Skin epidermis (tissue), 12 donors: ENCODE measurements at regions not wholly inside any gene's neighbourhood (a gene's known extent, or its start where the extent isn't known, plus 50 kb on each side); places are given as distances from the start of the nearest gene placed in this dataset.
A peak's percentile ranks its signal among the peaks of the same experiment; 100 is the strongest.

ENCODE experiments used
- H3K27ac ChIP-seq, 21 experiments: fragments of 200-600 bp; sonication (generic) in 11 of 21; one replicate each; pipeline ENCODE4 v1.5.0; 2020; ENCODE audit warnings: mild to moderate bottlenecking in 3 of 21, inconsistent platforms in 2 of 21, moderate library complexity in 2 of 21
- H3K4me3 ChIP-seq, 7 experiments: fragments of 200-600 bp; sonication (generic) in 2 of 7; one replicate each; pipeline ENCODE4 v1.5.0; 2020; ENCODE audit warnings: inconsistent platforms in 2 of 7, mild to moderate bottlenecking in 2 of 7, moderate library complexity in 1 of 7

DNA sequence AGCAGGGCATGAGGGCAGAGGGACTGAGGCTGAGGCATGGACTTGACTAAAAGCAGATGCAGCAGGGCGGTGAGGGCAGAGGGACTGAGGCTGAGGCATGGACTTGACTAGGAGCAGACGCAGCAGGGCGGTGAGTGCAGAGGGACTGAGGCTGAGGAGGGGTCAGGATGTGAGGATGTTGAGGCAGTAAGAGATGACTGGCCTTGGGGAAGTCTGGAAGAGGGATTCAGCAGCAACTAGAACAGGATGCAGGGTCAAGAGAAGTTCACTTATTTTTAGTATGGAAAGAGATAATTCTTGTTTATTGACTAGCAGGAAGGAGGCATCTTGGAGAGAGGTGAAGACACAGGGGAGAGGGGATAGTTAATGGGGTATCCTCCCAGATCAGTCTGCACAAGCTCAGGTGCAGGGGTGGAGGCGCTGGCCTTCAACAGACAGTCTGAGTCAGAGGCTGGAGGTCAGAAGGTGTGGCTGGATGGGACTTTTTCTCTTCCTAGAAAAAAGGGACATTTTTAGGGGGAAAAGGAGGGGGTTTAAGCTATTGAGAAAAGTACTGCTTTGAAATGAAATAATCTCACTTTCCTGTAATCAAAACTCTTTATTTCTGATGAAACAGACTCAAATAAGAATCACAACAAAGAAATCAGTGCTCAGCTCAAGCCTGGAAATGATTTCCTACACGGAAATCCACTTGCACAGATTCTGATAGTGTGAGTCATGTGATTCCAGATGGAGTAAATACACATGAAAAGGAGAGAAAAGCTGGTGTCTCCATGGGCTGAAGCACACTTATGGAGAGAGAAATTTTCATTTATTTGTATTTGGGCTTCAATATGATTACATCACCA lies 130.9 kb downstream of the PALM2AKAP2 start:
- Histone ChIP-seq H3K27ac (peak overlapping the region in 12 of 21 experiments; percentile 15 to 82 (median 70)), H3K4me3 (no peak overlapping the region)

DNA sequence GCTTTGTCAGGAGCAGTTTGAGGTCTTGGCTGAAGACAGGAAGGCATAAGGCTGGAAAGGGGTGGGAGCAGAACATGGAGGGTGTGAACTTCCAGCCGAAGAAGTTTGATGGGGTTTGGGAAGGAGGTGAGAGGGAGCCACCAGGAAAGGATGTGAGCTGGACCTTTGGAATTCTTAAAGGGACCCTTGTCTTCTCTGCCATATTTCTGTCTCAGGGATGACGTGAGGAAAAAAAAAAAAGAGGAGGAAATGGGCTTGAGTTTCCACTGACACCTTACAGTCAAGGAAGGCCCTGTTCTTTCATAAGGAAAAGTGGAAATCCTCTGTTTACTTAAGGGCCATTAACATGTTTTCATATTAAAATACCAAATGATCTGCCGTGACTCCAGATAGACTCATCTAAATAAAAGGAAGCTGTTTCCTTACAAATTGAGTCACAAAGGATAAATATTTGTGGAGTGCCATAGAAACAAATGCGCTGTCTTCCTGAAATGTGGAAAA lies 132.1 kb downstream of the PALM2AKAP2 start:
- Histone ChIP-seq H3K4me3 (no peak overlapping the region), H3K27ac (peak overlapping the region in 10 of 21 experiments; percentile 10 to 82 (median 77))

DNA sequence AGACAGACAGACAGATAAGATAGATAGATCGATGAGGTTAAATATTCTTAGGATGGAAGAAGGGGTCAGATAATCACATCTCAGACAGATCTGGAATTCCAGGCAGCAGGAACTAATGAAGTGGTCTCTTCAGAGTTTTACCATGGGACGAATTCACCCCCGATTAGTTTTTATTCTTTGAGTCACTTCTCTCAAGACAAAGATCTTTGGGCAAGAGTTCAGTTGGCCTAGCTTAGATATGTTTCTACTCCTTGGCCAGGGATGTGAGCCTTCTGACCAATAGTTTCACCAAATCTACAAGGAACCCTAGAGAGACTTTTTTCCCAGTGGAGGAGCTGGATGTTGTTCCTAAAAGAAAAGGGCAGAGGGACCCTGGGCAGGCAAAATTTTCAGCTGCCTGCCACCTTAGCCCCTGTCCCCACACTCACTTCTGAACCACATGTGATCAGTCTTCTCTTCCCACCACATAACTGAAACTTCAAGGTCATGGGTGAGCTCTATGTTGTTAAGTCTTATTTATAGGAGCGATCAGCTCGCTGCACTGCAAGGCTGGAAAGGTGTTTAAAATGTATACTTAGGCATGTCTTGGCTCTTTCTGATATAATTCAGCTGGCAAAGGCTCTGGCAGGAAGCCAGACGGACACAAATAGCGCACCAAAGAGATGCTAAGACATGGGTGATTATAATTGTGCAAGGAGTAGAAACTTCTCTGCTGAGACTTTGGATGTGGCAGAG lies 132.9 kb downstream of the PALM2AKAP2 start:
- Histone ChIP-seq H3K27ac (peak overlapping the region in 15 of 21 experiments; percentile 6 to 82 (median 72)), H3K4me3 (no peak overlapping the region)

DNA sequence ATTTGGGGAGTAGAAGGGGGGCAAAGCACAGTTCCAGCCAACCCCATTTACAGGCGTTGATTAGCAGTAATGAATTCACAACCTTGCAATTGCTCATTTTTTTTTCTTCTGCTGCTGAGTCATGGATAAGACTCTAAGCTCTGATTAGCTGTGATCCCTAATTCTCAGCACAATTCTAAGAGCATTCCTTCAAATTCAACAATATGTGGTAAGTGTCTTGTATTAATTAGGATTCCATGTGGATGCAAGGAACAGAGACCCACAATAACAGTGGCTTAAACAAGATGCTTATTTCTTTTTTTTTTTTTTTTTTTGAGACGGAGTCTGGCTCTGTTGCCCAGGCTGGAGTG lies 133.4 kb downstream of the PALM2AKAP2 start:
- H3K27ac ChIP-seq: peak overlapping the region in 12 of 21 experiments; percentile 32 to 82 (median 74)
- H3K4me3 ChIP-seq: no peak overlapping the region

DNA sequence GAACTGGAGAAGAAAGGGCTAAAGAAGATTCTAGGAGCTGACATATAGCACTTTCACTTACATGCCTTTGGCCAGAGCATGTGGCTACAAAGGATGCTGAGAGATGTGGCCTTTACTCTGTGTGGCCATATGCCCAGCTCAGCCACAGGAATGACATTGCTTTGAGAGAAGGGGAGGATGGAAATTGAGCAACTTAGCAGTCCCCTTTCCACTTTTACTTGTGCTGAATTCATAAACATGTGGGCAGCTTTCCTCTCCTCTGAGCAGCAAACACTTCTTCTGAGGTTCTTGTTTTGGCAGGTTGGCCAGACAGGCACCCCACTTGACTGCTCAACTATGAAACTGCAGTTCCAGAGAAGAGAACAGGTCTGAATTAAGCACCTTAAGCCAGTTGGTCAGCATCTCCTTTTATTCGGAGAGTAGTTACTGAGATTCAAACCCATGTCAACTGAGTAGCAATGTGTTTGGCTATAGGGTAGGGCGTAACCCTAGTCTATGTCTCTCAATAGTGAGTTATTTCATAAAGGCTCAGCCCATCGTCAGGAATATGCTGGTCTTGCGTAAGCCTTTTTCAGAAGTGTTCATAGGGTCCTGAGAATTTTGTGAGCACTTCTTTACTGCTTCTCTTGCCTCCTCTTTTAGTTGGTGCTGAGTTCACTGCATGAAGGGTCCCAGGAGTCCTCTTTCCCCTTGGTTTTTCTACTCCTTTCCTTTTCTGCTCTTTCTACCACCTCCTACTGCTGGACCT lies 134.5 kb downstream of the PALM2AKAP2 start:
- Histone ChIP-seq H3K4me3 (no peak overlapping the region), H3K27ac (peak overlapping the region in 5 of 21 experiments; percentile 8 to 61 (median 33))

DNA sequence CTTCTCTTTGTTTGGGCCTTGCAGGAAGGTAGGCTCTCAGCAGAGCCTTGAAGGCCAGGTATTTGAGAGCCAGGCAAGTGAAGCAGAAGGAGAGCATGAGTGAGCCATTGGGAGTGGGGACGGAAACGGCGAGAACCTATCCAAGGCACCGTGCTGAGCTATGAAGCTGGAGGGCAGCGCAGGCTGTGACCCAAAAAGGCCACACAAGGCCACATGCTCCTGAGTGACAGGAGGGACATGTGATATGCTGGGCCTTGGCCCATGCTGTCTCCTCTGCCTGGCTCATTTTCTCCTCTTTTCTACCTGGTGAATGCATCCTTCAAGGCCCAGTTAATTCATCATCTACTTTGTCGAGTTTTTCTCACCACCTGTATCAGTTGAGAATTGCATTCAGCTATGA lies 136.3 kb downstream of the PALM2AKAP2 start:
- H3K27ac ChIP-seq: no peak overlapping the region
- H3K4me3 ChIP-seq: no peak overlapping the region

DNA sequence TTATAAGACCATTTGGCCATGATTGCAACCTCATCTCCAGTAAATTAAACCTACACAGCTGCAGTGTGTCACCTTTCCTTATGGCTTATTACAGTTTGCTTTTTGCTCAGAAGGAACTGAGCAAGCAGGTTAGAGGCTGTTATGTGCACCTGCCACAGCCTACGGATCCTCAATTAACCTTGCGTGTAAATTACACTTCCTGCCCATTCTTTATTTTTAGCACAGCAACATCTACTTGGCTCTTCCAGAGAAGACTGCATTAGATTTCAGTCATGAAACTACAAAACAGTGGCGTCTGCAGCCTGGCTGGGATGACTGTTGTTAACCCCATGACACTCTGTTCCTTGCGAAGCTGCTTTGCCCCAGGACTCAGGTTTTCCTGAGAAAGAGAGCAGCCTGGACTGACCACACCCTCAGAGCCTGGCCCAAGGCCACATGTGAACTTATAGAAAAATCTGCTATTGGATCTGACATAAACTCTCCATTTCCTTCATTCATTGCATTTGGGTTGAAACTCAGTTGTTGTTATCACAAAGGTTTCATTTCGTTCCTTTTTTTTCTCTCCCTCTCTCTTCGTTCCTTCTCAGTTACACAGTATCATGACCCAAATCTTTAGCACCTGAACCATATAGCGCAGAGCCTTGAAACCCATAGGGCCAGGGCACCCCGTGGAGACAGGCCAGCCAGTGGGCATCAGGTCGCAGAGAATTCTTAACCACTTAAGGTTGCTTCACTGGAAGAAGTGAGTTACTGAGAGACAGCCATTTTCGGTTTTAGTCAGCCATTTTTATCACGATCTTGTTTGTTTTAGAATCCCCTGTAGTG lies 138.6 kb downstream of the PALM2AKAP2 start:
- Histone ChIP-seq H3K4me3 (no peak overlapping the region), H3K27ac (peak overlapping the region in 5 of 21 experiments; percentile 29 to 75 (median 65))

DNA sequence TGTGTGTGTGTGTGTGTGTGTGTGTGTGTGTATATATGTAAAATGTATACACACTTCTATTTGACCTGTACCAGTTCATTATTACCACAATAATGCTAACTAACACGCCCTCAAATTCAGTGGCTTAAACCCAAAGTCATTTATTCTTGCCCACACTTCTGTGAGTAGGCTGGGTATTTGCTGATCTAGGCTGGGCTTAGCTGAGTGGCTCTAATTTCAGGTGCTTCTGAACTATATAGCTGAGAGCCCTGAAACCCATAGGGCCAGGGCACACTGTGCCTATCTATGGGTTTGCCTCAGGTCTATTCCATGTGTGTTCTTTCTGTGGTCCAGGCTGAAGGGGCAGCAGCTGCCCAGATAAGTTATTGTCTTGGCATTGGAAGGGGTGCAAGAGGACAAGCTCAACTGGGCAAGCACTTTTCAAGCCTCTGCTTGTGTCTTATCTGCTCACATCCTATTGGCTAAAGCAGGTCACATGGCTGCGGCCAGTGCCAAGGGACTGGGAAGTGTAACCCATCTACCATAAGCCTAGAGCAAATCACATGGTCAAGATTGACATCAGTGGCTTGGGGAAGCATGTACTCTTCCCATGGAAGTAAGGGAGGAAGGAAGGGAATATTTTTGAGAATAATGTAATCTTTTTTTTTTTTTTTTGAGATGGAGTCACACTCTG lies 139.9 kb downstream of the PALM2AKAP2 start:
- H3K4me3 ChIP-seq: no peak overlapping the region

DNA sequence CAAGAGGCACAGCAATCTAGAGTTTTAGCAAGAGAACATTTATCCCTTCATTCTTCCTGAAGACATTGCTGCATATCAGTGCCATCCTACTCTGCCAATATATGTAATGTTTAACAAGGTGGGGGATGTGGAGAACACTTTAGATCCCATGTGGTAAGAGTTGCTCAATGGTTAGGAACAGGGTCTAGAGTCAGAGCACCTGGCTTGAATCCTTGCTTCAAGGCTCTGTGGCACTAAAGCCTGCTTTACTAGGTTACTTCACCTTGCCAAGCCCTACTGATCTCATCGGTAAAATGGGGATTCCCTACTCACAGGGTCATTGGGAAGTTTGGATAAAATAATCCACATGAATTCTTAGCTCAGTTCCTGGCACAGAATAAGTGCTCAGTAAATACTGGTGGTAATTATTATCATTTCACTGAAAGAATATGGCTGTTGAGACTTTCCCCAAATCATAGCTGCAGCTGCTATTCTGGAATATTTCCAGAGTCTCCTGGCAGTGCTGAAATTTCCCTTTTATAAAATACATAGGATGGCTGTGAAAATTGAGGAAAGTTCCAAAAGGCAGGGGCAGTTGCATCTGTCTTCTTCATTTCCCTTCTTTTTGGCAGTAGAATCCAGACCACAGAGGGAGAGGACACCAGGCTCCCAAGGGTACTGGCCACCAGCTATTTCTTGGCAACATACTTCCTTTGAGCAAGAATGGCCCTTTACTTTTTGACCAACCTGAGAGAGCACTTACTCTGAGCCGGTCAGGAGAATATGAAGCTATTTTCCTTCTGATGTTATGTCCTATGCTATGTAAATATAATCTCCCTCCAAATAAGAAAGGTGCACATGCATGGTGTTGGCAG lies 142.8 kb downstream of the PALM2AKAP2 start:
- Histone ChIP-seq H3K27ac (peak overlapping the region in 3 of 21 experiments; percentile 7 to 50 (median 21)), H3K4me3 (no peak overlapping the region)

More for the DNA sequence above, 139.9 kb downstream of the PALM2AKAP2 start:
- H3K27ac ChIP-seq: no peak overlapping the region

DNA sequence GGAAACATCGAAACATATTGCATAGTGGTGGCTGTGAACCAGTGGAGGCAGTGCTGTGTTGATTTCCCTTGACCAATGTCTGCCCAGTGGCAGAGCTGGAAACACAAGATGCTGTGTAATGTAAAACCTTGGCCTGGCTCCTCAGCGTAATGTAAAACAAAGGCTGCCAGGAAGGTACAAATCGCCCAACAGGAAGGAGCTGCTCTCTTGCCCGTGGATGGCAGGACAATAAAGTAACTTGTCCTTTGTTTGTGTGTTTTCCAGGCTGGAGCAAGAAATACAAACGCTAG lies 143.4 kb downstream of the PALM2AKAP2 start:
- H3K27ac ChIP-seq: peak overlapping the region in 5 of 21 experiments; percentile 7 to 50 (median 21)
- H3K4me3 ChIP-seq: no peak overlapping the region

DNA sequence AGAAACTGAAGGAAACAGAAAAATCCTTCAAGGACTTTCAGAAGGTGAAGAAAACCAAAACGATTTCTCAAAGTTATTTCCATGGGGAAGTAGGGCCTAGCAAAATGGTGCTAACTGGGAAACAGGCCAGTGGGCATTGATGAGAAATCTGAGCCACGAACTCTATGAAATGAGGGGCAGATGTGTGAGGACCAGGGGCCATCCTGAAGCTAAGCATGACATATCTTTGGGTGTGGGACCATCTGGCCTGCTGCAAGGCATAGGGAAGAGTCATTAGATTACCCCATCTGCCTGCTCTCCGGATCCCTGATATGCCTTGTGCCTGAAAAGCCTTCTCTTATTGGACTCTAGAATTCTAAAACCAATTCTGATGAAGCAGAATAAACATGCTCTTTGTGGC lies 143.8 kb downstream of the PALM2AKAP2 start:
- peak overlapping the region in 4 of 21 experiments; percentile 7 to 50 (median 20) for H3K27ac ChIP-seq
- H3K4me3 ChIP-seq: no peak overlapping the region

DNA sequence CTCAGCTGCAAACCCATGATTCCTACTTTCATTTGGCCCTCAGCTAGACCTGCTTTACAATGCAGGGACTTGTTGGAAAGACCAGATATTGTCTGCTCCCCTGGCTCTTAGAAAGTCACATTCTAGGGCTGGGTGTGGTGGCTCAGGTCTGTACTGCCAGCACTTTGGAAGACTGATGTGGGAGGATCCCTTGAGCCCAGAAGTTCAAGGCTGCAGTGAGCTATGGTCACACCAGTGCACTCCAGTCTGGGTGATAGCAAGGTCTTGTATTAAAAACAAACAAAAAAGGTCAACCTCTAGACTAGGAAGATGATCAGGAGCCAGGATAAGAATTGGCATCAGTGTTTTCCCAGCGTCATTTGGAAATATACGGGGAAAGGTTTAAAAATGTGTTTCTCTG lies 145.8 kb downstream of the PALM2AKAP2 start:
- H3K4me3 ChIP-seq: no peak overlapping the region
- H3K27ac ChIP-seq: no peak overlapping the region

DNA sequence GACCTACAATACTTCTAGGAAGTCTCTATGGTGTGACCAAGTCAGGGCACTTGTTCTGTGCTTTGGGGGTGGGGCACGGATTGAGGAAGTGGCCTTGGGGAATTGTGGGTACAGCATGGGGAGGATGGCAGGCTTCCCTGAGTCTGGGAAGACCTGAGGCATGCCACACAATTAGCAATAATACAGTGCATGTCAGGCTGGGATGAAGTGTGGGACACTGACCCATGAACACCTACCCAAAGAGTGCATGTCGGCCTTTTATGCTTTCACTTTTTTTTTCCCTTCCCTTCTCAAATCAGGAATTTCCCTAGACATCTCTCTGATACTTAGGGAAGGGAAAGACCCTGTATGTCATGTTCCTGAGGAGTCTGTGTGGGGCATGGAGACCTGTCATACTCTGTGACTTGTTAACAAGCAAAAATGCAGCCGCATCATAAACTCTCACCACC lies 146.4 kb downstream of the PALM2AKAP2 start:
- no peak overlapping the region for H3K27ac ChIP-seq
- H3K4me3 ChIP-seq: no peak overlapping the region

DNA sequence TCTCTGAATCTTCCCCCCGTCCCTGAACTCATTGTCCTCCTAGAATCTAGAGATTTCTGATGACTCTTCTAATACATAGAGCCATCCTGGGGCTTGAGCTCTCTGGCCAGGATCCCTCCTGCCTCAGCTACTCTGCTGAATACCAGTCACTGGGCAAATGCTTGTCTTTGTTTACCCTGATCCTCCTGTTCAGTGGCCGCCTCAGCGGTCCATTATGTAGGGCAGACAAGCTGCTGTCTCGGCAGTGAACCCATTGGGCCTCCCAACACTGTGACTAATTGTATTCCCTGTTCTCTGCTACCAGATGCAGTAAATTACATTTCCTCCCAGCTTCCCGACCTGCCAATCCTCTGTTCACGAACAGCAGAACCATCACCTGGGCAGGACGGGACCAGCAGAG lies 151.6 kb downstream of the PALM2AKAP2 start:
- H3K27ac ChIP-seq: no peak overlapping the region
- H3K4me3 ChIP-seq: no peak overlapping the region

DNA sequence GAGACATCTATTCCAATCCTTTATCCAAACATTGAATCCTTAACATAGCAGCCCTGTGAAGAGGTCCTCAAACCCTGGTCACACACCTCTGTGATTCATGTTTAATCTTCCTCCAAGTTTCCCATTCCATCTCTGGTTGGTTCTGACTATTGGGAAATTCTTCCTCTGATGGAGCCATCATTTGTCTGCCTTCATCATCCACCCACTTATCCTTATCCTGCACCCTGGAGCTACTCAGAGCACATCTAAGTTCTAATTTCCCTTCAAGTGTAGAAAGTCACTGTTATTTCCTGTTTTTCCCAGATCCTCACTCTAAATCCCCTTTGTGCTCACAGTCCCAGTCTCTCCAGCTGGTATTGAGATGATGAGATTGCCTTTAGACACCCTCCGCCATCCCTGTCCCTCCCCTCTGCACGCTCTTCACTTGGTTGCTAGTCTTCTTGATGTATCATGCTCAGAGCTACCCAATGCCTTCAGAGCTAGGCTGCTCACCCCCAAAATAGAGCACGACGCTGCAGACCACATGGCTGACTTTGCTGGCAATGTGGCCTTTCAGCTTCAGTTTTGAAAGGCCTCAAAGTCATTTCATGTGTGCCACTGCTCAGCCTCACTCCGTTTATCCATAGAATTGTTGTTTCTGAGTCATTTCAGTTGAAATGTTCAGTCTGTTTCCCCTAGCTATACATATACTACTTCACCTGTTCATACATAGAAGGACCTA lies 154.3 kb downstream of the PALM2AKAP2 start:
- H3K4me3 ChIP-seq: no peak overlapping the region
- peak overlapping the region in 1 of 21 experiments; percentile 42 for H3K27ac ChIP-seq

DNA sequence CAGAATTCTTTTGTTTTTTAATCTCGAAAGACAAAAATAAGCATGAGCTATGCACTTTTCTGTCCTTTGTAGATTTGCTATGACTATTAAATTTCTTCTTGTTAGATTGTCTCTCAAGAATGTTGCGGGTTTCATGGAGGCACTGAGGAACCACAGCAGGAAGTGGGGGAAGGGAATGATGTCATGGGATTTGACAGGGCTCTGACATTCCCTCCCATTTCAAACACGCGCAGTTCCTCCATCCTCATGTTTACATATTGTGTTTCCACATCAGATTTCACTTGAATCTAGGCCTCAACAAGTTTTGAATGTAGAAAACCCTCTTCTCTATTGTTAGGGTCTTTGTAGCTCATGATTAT lies 154.8 kb downstream of the PALM2AKAP2 start:
- no peak overlapping the region for H3K4me3 ChIP-seq
- H3K27ac ChIP-seq: peak overlapping the region in 1 of 21 experiments; percentile 42

DNA sequence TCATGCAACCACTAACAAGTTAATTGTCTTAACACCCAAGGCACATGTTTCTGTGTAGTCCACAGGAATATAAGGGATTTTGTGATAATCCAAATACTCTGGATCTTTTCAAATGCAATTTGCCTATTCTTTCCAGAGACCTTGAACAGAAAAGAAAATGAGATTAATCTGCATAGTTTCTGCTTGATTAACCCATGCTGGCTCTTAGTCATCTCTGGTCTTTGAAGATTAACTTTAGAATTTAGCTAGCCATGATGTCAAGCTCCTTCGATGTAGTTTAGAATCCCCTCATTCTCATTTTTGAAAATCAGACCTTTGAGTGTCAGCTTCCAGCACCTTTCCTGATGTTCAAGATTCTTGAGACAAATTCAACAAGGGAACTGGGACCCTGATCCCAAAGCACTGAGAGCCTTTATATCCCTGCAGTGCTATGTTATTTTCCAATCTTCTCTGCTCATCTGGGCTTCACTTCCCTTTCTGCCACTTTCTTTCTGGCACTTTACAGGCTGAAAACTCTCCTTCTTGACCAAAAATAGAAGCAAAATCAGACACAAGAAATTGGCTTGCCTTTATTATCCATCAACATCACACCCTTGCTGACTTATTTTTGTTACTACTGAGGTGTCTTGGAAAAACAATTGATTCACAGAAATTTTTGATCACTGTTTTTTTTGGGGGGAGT lies 155.5 kb downstream of the PALM2AKAP2 start:
- Histone ChIP-seq H3K4me3 (no peak overlapping the region), H3K27ac (no peak overlapping the region)
